ENCODE measurements at regions not wholly inside any gene's neighbourhood (a gene's known extent, or its start where the extent isn't known, plus 50 kb on each side); places are given as distances from the start of the nearest gene placed in this dataset.
"Not testable (repeated sequence)": the region's sequence is repeated elsewhere in the genome, so short reads cannot be mapped to it uniquely, and the experiment has no call there.

DNA sequence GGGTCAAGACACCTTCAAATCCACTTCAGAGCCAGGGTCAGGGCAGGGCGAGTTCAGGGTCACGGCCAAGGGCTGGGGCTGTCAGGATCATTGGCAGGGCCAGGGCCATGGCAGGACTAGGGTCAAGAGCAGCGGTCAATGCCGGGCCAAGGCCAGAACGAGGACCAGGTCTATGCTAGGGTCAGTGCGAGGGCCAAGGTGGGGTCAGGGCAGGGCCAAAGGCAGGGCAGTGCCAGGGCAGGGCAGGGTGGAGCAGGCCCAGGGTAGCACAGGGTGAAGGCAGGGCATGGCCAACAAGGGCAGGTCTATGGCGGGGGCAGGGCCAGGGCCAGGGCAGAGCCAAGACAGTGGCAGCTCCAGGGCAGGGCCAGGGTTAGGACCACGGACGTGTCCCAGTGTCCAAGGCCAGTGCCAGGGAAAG, 154.0 kb downstream of the LIPI start:
- H3K9me3 Mint-ChIP-seq: peaks cover 71% of the 10 kb centered on the region in 2 experiments
- peak; percentile 23 for DNase-seq

DNA sequence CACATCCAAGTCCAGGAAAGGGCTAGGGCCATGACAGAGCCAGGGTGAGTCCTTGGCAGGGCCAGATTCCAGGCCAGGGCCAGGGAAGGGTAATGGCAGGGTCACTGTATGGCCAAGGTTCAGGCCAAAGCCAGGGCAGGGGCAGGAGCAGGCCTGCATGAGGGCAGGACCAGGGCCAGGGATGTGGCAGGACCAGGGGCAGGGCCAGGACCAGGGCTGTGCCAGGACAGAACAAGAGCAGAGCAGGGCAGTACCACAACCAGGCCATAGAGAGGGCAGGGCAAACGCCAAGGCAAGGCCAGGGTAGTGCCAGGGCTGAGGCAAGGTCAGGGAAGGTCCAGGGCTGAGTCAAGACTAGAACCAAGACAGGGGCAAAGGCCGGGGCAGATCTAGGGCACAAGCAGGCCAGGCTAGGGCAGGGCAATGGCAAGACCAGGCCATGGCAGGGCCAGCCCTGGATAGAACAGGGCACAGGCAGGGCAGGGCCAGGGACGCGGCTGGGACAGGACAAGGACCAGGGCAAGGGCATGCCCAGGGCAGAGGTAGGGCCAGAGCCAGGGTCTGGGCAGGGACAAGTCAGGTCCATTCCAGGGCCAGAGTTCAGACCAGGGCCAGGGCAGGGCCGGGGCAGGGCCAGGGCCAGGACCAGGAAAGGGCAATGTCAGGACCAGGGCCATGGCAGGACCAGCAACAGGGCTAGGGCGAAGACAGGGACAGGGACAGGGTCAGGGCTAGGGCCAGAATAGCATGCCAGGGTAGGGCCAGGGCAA, 154.8 kb downstream of the LIPI start:
- peak overlapping the region; percentile 38 for H4K8ac ChIP-seq (replicated peaks; ENCODE audit: insufficient read length, low read depth, low read length)

More for the DNA sequence above, 154.0 kb downstream of the LIPI start:
- WGBS (ENCODE audit: extremely low coverage, insufficient read length, low lambda C conversion rate): no CpG with 5 or more reads among the region's 9 CpGs
- no peaks in the 10 kb centered on the region for H3K27me3 ChIP-seq (ENCODE audit: insufficient read depth, low read length)
- no peak overlapping the region for H2BK12ac ChIP-seq (ENCODE audit: insufficient read length, low read depth, low read length)
- H2AK5ac ChIP-seq (ENCODE audit: insufficient read length, low read length): no peak overlapping the region
- H3K14ac ChIP-seq (ENCODE audit: insufficient read depth, low read length): no peak overlapping the region; the same call in 1 of the 2 replicates
- H3K79me1 ChIP-seq (ENCODE audit: insufficient read depth, low read depth, low read length, poor library complexity, severe bottlenecking): peaks cover 8% of the 10 kb centered on the region
- H3K4ac ChIP-seq (ENCODE audit: low read depth, low read length): no peak overlapping the region
- no peaks in the 10 kb centered on the region for H3K9me3 ChIP-seq (ENCODE audit: control insufficient read depth, low read depth, low read length)
- H3K56ac ChIP-seq (ENCODE audit: insufficient read length, low read depth, low read length): no peak overlapping the region
- H2AFZ ChIP-seq (ENCODE audit: low read length): no peak overlapping the region
- H2BK5ac ChIP-seq (ENCODE audit: insufficient read length, low read length): no peak overlapping the region
- no peak overlapping the region for H3K9ac ChIP-seq (ENCODE audit: extremely low read depth, insufficient read length, low read length)
- no peaks in the 10 kb centered on the region for H3K4me1 ChIP-seq (ENCODE audit: insufficient read depth, low read length)
- H3K4me3 Mint-ChIP-seq: no peak overlapping the region
- H3K27ac ChIP-seq (ENCODE audit: insufficient read length, low read depth, low read length): no peak overlapping the region
- no peak overlapping the region for H4K8ac ChIP-seq (replicated peaks; ENCODE audit: insufficient read length, low read depth, low read length)
- TF ChIP-seq, protein P1, sequence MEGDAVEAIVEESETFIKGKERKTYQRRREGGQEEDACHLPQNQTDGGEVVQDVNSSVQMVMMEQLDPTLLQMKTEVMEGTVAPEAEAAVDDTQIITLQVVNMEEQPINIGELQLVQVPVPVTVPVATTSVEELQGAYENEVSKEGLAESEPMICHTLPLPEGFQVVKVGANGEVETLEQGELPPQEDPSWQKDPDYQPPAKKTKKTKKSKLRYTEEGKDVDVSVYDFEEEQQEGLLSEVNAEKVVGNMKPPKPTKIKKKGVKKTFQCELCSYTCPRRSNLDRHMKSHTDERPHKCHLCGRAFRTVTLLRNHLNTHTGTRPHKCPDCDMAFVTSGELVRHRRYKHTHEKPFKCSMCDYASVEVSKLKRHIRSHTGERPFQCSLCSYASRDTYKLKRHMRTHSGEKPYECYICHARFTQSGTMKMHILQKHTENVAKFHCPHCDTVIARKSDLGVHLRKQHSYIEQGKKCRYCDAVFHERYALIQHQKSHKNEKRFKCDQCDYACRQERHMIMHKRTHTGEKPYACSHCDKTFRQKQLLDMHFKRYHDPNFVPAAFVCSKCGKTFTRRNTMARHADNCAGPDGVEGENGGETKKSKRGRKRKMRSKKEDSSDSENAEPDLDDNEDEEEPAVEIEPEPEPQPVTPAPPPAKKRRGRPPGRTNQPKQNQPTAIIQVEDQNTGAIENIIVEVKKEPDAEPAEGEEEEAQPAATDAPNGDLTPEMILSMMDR (conservative IDR thresholded peaks at IDR 0.05): no peak
- peaks cover 4 to 7% (median 4%) of the 10 kb centered on the region in 3 experiments; a peak in 4 of 7 replicates for H3K36me3 Mint-ChIP-seq (ENCODE audit: insufficient read depth in 1 of 3, low read depth in 3 of 3)
- no peaks in the 10 kb centered on the region for H3K4me1 Mint-ChIP-seq
- H2BK120ac ChIP-seq (ENCODE audit: low read depth, low read length, poor library complexity, severe bottlenecking): no peak overlapping the region
- H3K23ac ChIP-seq (ENCODE audit: insufficient read length, low read depth, low read length): no peak overlapping the region
- H3K23me2 ChIP-seq (ENCODE audit: insufficient read length, low read depth, low read length, poor library complexity, severe bottlenecking): no peaks in the 10 kb centered on the region
- peak overlapping the region in 1 of 3 experiments; percentile 53; a peak in 2 of 7 replicates for H3K27ac Mint-ChIP-seq
- H3K27me3 Mint-ChIP-seq (ENCODE audit: low read depth): no peaks in the 10 kb centered on the region; the same call in 1 of the 2 replicates
- no peak overlapping the region for H3K4me2 ChIP-seq (ENCODE audit: insufficient read depth, insufficient read length, low read length)
- H3K18ac ChIP-seq (ENCODE audit: insufficient read length, low read depth, low read length): no peak overlapping the region
- no peak overlapping the region for H2BK15ac ChIP-seq (ENCODE audit: low read depth, low read length)
- no peaks in the 10 kb centered on the region for H4K20me1 ChIP-seq (ENCODE audit: control insufficient read depth, insufficient read depth, insufficient read length)
- H2BK20ac ChIP-seq (ENCODE audit: low read depth, low read length, poor library complexity, severe bottlenecking): no peak overlapping the region
- peaks cover 14% of the 10 kb centered on the region; the same call in 1 of the 2 replicates for H3K79me2 ChIP-seq (ENCODE audit: insufficient read depth, low read length)
- H4K5ac ChIP-seq (ENCODE audit: insufficient read length, low read depth, low read length): no peak overlapping the region
- no peak overlapping the region for H4K91ac ChIP-seq (ENCODE audit: insufficient read length, low read depth, low read length)
- no peak overlapping the region for H3T11ph ChIP-seq (ENCODE audit: low read length)

More for the DNA sequence above, 154.8 kb downstream of the LIPI start:
- H2BK120ac ChIP-seq (ENCODE audit: low read depth, low read length, poor library complexity, severe bottlenecking); H3K27ac ChIP-seq (ENCODE audit: insufficient read length, low read depth, low read length); DNase-seq; H2AK5ac ChIP-seq (ENCODE audit: insufficient read length, low read length); H3K23me2 ChIP-seq (ENCODE audit: insufficient read length, low read depth, low read length, poor library complexity, severe bottlenecking); H4K91ac ChIP-seq (ENCODE audit: insufficient read length, low read depth, low read length); H2BK20ac ChIP-seq (ENCODE audit: low read depth, low read length, poor library complexity, severe bottlenecking); H2AFZ ChIP-seq (ENCODE audit: low read length); H3K4me1 ChIP-seq (ENCODE audit: insufficient read depth, low read length); H2BK5ac ChIP-seq (ENCODE audit: insufficient read length, low read length); H3K4me3 Mint-ChIP-seq; H3T11ph ChIP-seq (ENCODE audit: low read length); H3K9ac ChIP-seq (ENCODE audit: extremely low read depth, insufficient read length, low read length); H3K4me2 ChIP-seq (ENCODE audit: insufficient read depth, insufficient read length, low read length); H3K27me3 ChIP-seq (ENCODE audit: insufficient read depth, low read length); H2BK12ac ChIP-seq (ENCODE audit: insufficient read length, low read depth, low read length); H3K56ac ChIP-seq (ENCODE audit: insufficient read length, low read depth, low read length); H3K79me1 ChIP-seq (ENCODE audit: insufficient read depth, low read depth, low read length, poor library complexity, severe bottlenecking); H3K9me3 ChIP-seq (ENCODE audit: control insufficient read depth, low read depth, low read length); H3K36me3 Mint-ChIP-seq (ENCODE audit: insufficient read depth in 1 of 3, low read depth in 3 of 3); H3K27ac Mint-ChIP-seq; H3K18ac ChIP-seq (ENCODE audit: insufficient read length, low read depth, low read length); H4K20me1 ChIP-seq (ENCODE audit: control insufficient read depth, insufficient read depth, insufficient read length); H3K4me1 Mint-ChIP-seq; H3K27me3 Mint-ChIP-seq (ENCODE audit: low read depth); H3K23ac ChIP-seq (ENCODE audit: insufficient read length, low read depth, low read length): not testable (repeated sequence)
- H4K5ac ChIP-seq (ENCODE audit: insufficient read length, low read depth, low read length): peak overlapping the region; percentile 90
- H3K14ac ChIP-seq (ENCODE audit: insufficient read depth, low read length): peak overlapping the region; percentile 57; the same call in 1 of the 2 replicates
- H2BK15ac ChIP-seq (ENCODE audit: low read depth, low read length): 0 out of 2 replicates have a peak overlapping the region, but pooled peaks have one; percentile 80
- no CpG with 5 or more reads among the region's 6 CpGs for WGBS (ENCODE audit: extremely low coverage, insufficient read length, low lambda C conversion rate)
- H3K79me2 ChIP-seq (ENCODE audit: insufficient read depth, low read length): peaks cover 15% of the 10 kb centered on the region; the same call in 1 of the 2 replicates
- H3K9me3 Mint-ChIP-seq: peaks cover 73% of the 10 kb centered on the region in 2 experiments
- peak overlapping the region; percentile 82; the same call in 1 of the 2 replicates for H3K4ac ChIP-seq (ENCODE audit: low read depth, low read length)

Measured in H9 (cell line).